Choroid plexus epithelial cell (primary cell): ENCODE measurements at regions not wholly inside any gene's neighbourhood (a gene's known extent, or its start where the extent isn't known, plus 50 kb on each side); places are given as distances from the start of the nearest gene placed in this dataset.

Experiments used
- DNase-seq: peaks from one replicate; pipeline ENCODE4 v3.0.0-alpha.2; 2010; ENCODE audit warnings: low read depth
- H3K4me3 ChIP-seq: 2 replicates; pipeline ENCODE4 v1.5.1; 2011; ENCODE audit warnings: low read depth, mild to moderate bottlenecking, control low read depth, low read length, moderate library complexity
- CTCF ChIP-seq: conservative IDR thresholded peaks from 2 replicates; pipeline ENCODE4 v1.5.1; 2011; ENCODE audit warnings: low read depth, mild to moderate bottlenecking, control low read depth, inconsistent platforms, low read length, moderate library complexity

DNA sequence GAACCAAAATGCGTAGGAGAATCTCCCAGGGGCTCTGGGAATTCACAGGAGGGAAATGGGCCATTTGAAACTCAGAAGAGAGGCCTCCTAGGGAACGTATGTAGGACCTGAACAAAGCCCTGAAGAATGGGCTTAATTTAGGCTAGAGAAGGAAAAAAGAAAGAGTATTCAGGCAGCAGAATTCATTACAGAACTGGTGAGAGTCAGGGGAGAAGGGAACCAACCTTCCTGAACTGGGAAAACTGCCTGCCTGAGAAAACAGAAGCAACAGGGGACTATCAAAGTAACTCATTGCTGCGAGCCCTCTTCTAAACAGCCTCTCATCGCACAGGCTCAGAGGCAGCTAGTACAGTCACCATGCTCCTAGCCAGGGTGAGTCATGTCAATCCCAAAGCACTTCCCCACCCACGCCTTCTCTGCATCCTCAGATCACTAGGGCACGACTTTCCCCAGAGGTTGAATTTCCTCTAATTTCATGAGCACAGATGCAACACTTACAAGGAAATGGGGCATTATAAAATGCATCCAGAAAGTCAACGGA, 98.1 kb downstream of the ADSS2 start:
- TF ChIP-seq CTCF = no peak
- no peak overlapping the region for H3K4me3 ChIP-seq
- DNase-seq = peak; percentile 84

GRCh38 chr1:244354810-244355278, 96.9 kb downstream of the ADSS2 start:
- no peak for DNase-seq
- no peak for TF ChIP-seq CTCF
- no peak overlapping the region for H3K4me3 ChIP-seq

DNA sequence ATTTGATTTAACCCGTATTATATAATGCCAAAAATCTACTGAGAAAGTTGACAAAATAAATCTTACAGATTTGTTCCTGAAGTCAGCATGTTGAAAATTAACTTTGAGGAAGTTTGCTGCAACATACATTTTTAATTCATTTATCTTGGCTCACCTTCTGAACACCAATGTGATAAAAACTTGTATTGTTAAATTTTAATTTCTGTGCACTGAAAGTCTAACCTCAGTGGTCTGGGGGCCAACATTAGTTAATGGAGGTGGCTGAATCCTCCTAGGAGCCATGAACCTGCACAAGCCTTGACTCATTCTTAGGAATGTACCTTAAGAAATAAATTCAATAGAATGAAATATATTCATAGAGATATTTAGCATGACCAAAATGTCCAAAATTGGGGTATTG, 95.3 kb downstream of the ADSS2 start:
- TF ChIP-seq CTCF = no peak
- no peak for DNase-seq
- no peak overlapping the region for H3K4me3 ChIP-seq
